ENCODE measurements at regions not wholly inside any gene's neighbourhood (a gene's known extent, or its start where the extent isn't known, plus 50 kb on each side); places are given as distances from the start of the nearest gene placed in this dataset.
"Not testable (repeated sequence)": the region's sequence is repeated elsewhere in the genome, so short reads cannot be mapped to it uniquely, and the experiment has no call there.

- DNase-seq: not testable (repeated sequence)
These were observed 133.4 kb upstream of the KCNJ18 start for GRCh38 chr17:21558921-21559320.

- no peak for DNase-seq
These were observed 128.1 kb upstream of the KCNJ18 start for GRCh38 chr17:21564262-21564661.

GRCh38 chr17:21564757-21565156 is 127.6 kb upstream of the KCNJ18 start:
- DNase-seq: not testable (repeated sequence)

- not testable (repeated sequence) for DNase-seq
These were observed 121.9 kb upstream of the KCNJ18 start for GRCh38 chr17:21570427-21570826.

GRCh38 chr17:21572148-21572547 is 120.2 kb upstream of the KCNJ18 start:
- DNase-seq: not testable (repeated sequence)

- not testable (repeated sequence) for DNase-seq
These were observed 118.9 kb upstream of the KCNJ18 start for GRCh38 chr17:21573271-21573960.

GRCh38 chr17:21573961-21574610 is 118.2 kb upstream of the KCNJ18 start:
- DNase-seq: peak; percentile 41

- DNase-seq: not testable (repeated sequence)
These were observed 117.6 kb upstream of the KCNJ18 start for GRCh38 chr17:21574611-21575255.

- not testable (repeated sequence) for DNase-seq
These were observed 113.5 kb upstream of the KCNJ18 start for GRCh38 chr17:21578783-21579182.

GRCh38 chr17:21592774-21593173 is 99.5 kb upstream of the KCNJ18 start:
- DNase-seq: no peak

GRCh38 chr17:21593452-21594105 is 98.7 kb upstream of the KCNJ18 start:
- DNase-seq: not testable (repeated sequence)

- no peak for DNase-seq
These were observed 97.2 kb upstream of the KCNJ18 start for GRCh38 chr17:21595086-21595485.

- no peak for DNase-seq
These were observed 90.1 kb upstream of the KCNJ18 start for GRCh38 chr17:21602176-21602575.

GRCh38 chr17:21603292-21603691 is 89.0 kb upstream of the KCNJ18 start:
- DNase-seq: not testable (repeated sequence)

- DNase-seq: not testable (repeated sequence)
These were observed 80.9 kb upstream of the KCNJ18 start for GRCh38 chr17:21611443-21611842.

- DNase-seq: not testable (repeated sequence)
These were observed 79.9 kb upstream of the KCNJ18 start for GRCh38 chr17:21612123-21613070.

GRCh38 chr17:21613071-21613429 is 79.3 kb upstream of the KCNJ18 start:
- no peak for DNase-seq

- DNase-seq: not testable (repeated sequence)
These were observed 65.3 kb upstream of the KCNJ18 start for GRCh38 chr17:21626987-21627386.
